GM19463 (cell line): ENCODE measurements at regions not wholly inside any gene's neighbourhood (a gene's known extent, or its start where the extent isn't known, plus 50 kb on each side); places are given as distances from the start of the nearest gene placed in this dataset.

Experiments used
- ATAC-seq: cut with Tn5 transposase; IDR thresholded peaks from one replicate; pipeline ENCODE4 v1.9.1; 2021; ENCODE audit warnings: mild to moderate bottlenecking, moderate library complexity; ENCODE audit not compliant: unreplicated experiment

- no peak for ATAC-seq
These were observed 1015.1 kb upstream of the EEF2KMT start for GRCh38 chr16:6112700-6113099.

GRCh38 chr16:6111390-6111789, 1013.8 kb upstream of the EEF2KMT start:
- no peak for ATAC-seq

- no peak for ATAC-seq
These were observed 1012.8 kb upstream of the EEF2KMT start for GRCh38 chr16:6110346-6110745.

- ATAC-seq, result no peak
These were observed 1008.5 kb upstream of the EEF2KMT start for GRCh38 chr16:6106061-6106460.

GRCh38 chr16:6105115-6105514, 1007.5 kb upstream of the EEF2KMT start:
- no peak for ATAC-seq

- ATAC-seq, result no peak
These were observed 1006.8 kb upstream of the EEF2KMT start for GRCh38 chr16:6104428-6104827.

- no peak for ATAC-seq
These were observed 1006.0 kb upstream of the EEF2KMT start for GRCh38 chr16:6103561-6103960.

- ATAC-seq, result no peak
These were observed 1001.5 kb upstream of the EEF2KMT start for GRCh38 chr16:6099102-6099501.

- ATAC-seq, result no peak
These were observed 999.5 kb upstream of the EEF2KMT start for GRCh38 chr16:6096931-6097670.

GRCh38 chr16:6095414-6095813, 997.8 kb upstream of the EEF2KMT start:
- no peak for ATAC-seq

- no peak for ATAC-seq
These were observed 993.4 kb upstream of the EEF2KMT start for GRCh38 chr16:6091021-6091420.

GRCh38 chr16:6081320-6081976, 983.9 kb upstream of the EEF2KMT start:
- no peak for ATAC-seq

GRCh38 chr16:6076631-6077030, 979.0 kb upstream of the EEF2KMT start:
- no peak for ATAC-seq

GRCh38 chr16:6068063-6068462, 970.5 kb upstream of the EEF2KMT start:
- ATAC-seq, result no peak

GRCh38 chr16:6066652-6067051, 969.1 kb upstream of the EEF2KMT start:
- ATAC-seq, result no peak

- no peak for ATAC-seq
These were observed 965.9 kb upstream of the EEF2KMT start for GRCh38 chr16:6063526-6063925.

- ATAC-seq, result no peak
These were observed 962.1 kb upstream of the EEF2KMT start for GRCh38 chr16:6059671-6060070.

- ATAC-seq, result no peak
These were observed 960.2 kb upstream of the EEF2KMT start for GRCh38 chr16:6057821-6058220.

- ATAC-seq, result no peak
These were observed 950.4 kb upstream of the EEF2KMT start for GRCh38 chr16:6048017-6048416.

GRCh38 chr16:6047325-6047724, 949.7 kb upstream of the EEF2KMT start:
- no peak for ATAC-seq

- ATAC-seq, result no peak
These were observed 941.5 kb upstream of the EEF2KMT start for GRCh38 chr16:6038941-6039645.

GRCh38 chr16:6035161-6035560, 937.6 kb upstream of the EEF2KMT start:
- no peak for ATAC-seq
